Activated T-cell treated with anti-CD3 and anti-CD28 coated beads, Interleukin-2, amount 50 U/mL, for 24 hours (primary cell): ENCODE measurements at regions not wholly inside any gene's neighbourhood (a gene's known extent, or its start where the extent isn't known, plus 50 kb on each side); places are given as distances from the start of the nearest gene placed in this dataset.

Experiments
- DNase-seq: peaks from one replicate; pipeline ENCODE4 v3.0.0-alpha.2; 2020
- H3K27ac Mint-ChIP-seq: 2 replicates; pipeline ENCODE4 v1.8.0; 2020; ENCODE audit warnings: mild to moderate bottlenecking, mixed read lengths
- H3K27me3 Mint-ChIP-seq: 2 replicates; pipeline ENCODE4 v1.8.0; 2020; ENCODE audit warnings: mixed read lengths
- H3K36me3 Mint-ChIP-seq: 2 replicates; pipeline ENCODE4 v1.8.0; 2020; ENCODE audit warnings: low read depth, mixed read lengths
- H3K4me1 Mint-ChIP-seq: 2 replicates; pipeline ENCODE4 v1.8.0; 2020; ENCODE audit warnings: low read depth, mixed read lengths
- H3K4me3 Mint-ChIP-seq: 2 replicates; pipeline ENCODE4 v1.8.0; 2020; ENCODE audit warnings: mild to moderate bottlenecking, moderate library complexity, mixed read lengths
- H3K9me3 Mint-ChIP-seq: 2 replicates; pipeline ENCODE4 v1.8.0; 2020; ENCODE audit warnings: mixed read lengths

GRCh38 chr6:90934966-90935365, 348.1 kb upstream of the MAP3K7 start:
- Mint-ChIP-seq H3K4me3 (no peak overlapping the region), H3K27ac (no peak overlapping the region), H3K27me3 (peaks cover 11% of the 10 kb centered on the region), H3K36me3 (no peaks in the 10 kb centered on the region), H3K9me3 (no peaks in the 10 kb centered on the region), H3K4me1 (no peaks in the 10 kb centered on the region)
- DNase-seq = no peak

- Mint-ChIP-seq H3K27me3 (peaks cover 14% of the 10 kb centered on the region), H3K36me3 (no peaks in the 10 kb centered on the region), H3K4me3 (no peak overlapping the region), H3K27ac (no peak overlapping the region), H3K4me1 (no peaks in the 10 kb centered on the region), H3K9me3 (no peaks in the 10 kb centered on the region)
- DNase-seq = no peak
These were observed 347.2 kb upstream of the MAP3K7 start for GRCh38 chr6:90934081-90934480.

DNA sequence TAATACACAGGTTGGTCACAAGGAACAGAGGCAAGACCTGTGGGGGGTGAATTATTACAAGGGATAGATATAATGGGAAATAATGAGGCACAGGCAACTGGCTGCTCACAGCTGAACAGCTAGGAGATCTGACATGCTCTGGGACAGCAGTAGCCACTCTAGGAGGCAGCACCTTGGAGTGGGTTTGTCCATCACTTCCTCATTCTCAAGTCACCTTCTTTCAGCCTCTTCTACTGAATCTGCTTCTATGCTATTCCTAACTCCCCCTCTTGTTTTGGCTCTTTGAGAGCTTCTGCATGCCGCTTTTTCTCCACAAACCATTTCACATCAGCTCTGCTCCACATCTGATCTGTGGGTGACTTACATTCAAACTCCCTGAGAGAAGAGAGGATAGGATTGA, 345.5 kb upstream of the MAP3K7 start:
- no peaks in the 10 kb centered on the region for H3K9me3 Mint-ChIP-seq
- no peak for DNase-seq
- H3K27ac Mint-ChIP-seq = no peak overlapping the region
- H3K27me3 Mint-ChIP-seq = peaks cover 14% of the 10 kb centered on the region
- no peaks in the 10 kb centered on the region for H3K36me3 Mint-ChIP-seq
- H3K4me1 Mint-ChIP-seq = no peaks in the 10 kb centered on the region
- no peak overlapping the region for H3K4me3 Mint-ChIP-seq

DNA sequence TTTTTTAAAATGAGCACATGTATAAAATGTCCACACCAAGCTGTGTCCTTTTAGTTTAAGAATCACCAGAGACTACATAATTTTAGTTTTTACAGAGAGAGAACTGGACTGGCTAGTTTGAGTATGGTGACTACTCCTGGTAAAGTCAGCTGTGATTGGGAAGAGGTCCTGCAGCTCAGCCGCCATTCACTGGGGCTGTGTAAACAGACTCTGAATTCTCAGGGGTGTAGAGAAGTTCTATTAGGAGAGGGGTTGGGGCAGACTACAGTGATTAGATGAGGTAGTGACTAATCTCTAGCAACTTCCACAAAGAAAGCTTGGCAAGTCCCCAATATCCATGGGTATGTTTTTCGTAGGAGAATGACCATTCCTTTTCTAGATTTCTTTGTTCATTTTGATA, 341.2 kb upstream of the MAP3K7 start:
- no peak for DNase-seq
- H3K36me3 Mint-ChIP-seq = no peaks in the 10 kb centered on the region
- no peaks in the 10 kb centered on the region for H3K9me3 Mint-ChIP-seq
- H3K4me1 Mint-ChIP-seq = no peaks in the 10 kb centered on the region
- no peak overlapping the region for H3K4me3 Mint-ChIP-seq
- H3K27ac Mint-ChIP-seq = no peak overlapping the region
- H3K27me3 Mint-ChIP-seq = peaks cover 11% of the 10 kb centered on the region

DNA sequence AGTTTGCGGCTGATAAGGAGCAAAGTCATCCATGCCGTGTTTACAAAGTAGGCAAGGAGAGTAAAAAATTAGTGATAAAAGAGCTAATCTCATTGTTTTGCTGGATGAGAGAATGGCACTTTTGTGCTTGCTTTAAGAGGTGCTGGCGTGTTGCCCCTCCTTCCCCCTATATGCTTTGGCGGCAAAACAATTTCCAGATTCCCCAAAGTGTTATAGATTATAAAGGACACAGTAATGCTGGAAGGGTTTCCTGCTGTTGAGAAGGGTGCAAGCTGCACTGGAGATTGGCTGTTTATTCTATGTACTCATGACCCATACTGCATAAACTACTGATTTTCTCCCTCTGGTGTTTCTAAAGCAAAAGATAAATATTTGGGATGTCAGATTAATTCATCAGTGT, 338.9 kb upstream of the MAP3K7 start:
- H3K36me3 Mint-ChIP-seq = no peaks in the 10 kb centered on the region
- no peaks in the 10 kb centered on the region for H3K4me1 Mint-ChIP-seq
- no peak for DNase-seq
- H3K27ac Mint-ChIP-seq = no peak overlapping the region
- H3K9me3 Mint-ChIP-seq = no peaks in the 10 kb centered on the region
- no peak overlapping the region for H3K4me3 Mint-ChIP-seq
- H3K27me3 Mint-ChIP-seq = peaks cover 3% of the 10 kb centered on the region

DNA sequence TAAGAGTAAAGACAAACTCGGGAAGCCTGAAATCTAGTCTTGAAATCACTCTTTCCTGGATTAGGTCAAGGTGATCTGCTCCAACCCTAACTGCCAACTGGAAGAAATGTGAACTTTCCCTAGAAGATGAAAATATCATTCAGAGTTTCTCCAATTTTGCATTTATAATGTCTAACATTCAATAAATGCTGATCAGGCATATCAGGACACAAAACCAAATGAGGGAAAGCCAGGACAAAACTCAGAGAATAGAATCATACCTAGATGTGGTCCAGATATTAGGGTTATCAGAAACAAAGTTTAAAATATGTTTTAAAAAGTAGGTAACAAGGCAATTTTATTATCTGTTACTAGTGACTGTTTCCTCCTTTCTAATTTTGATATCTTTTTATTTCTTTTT, 335.5 kb upstream of the MAP3K7 start:
- H3K36me3 Mint-ChIP-seq = no peaks in the 10 kb centered on the region
- H3K9me3 Mint-ChIP-seq = no peaks in the 10 kb centered on the region
- peaks cover 3% of the 10 kb centered on the region for H3K27me3 Mint-ChIP-seq
- H3K27ac Mint-ChIP-seq = no peak overlapping the region
- no peaks in the 10 kb centered on the region for H3K4me1 Mint-ChIP-seq
- no peak overlapping the region for H3K4me3 Mint-ChIP-seq
- no peak for DNase-seq

- Mint-ChIP-seq H3K9me3 (no peaks in the 10 kb centered on the region), H3K27ac (no peak overlapping the region), H3K4me3 (no peak overlapping the region), H3K4me1 (no peaks in the 10 kb centered on the region), H3K27me3 (peaks cover 16% of the 10 kb centered on the region), H3K36me3 (no peaks in the 10 kb centered on the region)
- DNase-seq = no peak
These were observed 331.5 kb upstream of the MAP3K7 start for GRCh38 chr6:90918361-90918760.

- Mint-ChIP-seq H3K9me3 (no peaks in the 10 kb centered on the region), H3K4me1 (no peaks in the 10 kb centered on the region), H3K27me3 (peaks cover 16% of the 10 kb centered on the region), H3K36me3 (no peaks in the 10 kb centered on the region), H3K4me3 (no peak overlapping the region), H3K27ac (no peak overlapping the region)
- no peak for DNase-seq
These were observed 330.5 kb upstream of the MAP3K7 start for GRCh38 chr6:90917376-90917775.

GRCh38 chr6:90916968-90917367, 330.1 kb upstream of the MAP3K7 start:
- Mint-ChIP-seq H3K9me3 (no peaks in the 10 kb centered on the region), H3K4me3 (no peak overlapping the region), H3K27me3 (peaks cover 16% of the 10 kb centered on the region), H3K36me3 (no peaks in the 10 kb centered on the region), H3K4me1 (no peaks in the 10 kb centered on the region), H3K27ac (no peak overlapping the region)
- DNase-seq = no peak

DNA sequence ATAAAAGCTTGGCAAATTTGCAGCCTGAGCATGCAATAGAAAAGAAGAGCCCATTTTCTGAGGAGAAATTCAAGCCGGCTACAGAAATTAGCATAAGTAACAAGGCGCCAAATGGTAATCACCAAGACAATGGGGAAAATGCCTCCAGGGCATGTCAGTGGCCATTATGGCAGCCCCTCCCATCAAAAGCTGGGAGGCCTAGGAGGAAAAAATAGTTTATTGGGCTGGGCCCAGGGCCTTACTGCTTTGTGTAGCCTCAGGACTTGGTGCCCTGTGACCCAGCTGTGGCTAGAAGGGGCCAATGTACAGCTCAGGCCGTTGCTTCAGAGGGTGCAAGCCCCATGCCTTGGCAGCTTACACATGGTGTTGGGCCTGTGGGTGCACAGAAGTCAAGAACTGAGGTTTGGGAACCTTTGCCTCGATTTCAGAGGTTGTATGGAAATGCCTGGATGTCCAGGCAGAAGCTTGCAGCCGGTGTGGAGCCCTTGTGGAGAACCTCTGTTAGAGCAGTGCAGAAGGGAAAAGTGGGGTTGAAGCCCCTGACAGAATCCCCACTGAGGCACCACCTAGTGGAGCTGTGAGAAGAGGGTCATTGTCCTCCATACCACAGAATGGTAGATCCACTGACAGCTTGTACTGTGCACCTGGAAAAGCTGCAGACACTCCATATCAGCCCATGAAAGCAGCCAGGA, 328.5 kb upstream of the MAP3K7 start:
- H3K27me3 Mint-ChIP-seq = peaks cover 16% of the 10 kb centered on the region
- no peak overlapping the region for H3K27ac Mint-ChIP-seq
- no peak for DNase-seq
- H3K36me3 Mint-ChIP-seq = no peaks in the 10 kb centered on the region
- H3K9me3 Mint-ChIP-seq = no peaks in the 10 kb centered on the region
- no peak overlapping the region for H3K4me3 Mint-ChIP-seq
- H3K4me1 Mint-ChIP-seq = no peaks in the 10 kb centered on the region

GRCh38 chr6:90914312-90914711, 327.4 kb upstream of the MAP3K7 start:
- H3K9me3 Mint-ChIP-seq = no peaks in the 10 kb centered on the region
- no peaks in the 10 kb centered on the region for H3K4me1 Mint-ChIP-seq
- H3K27ac Mint-ChIP-seq = no peak overlapping the region
- no peak overlapping the region for H3K4me3 Mint-ChIP-seq
- no peaks in the 10 kb centered on the region for H3K36me3 Mint-ChIP-seq
- peaks cover 13% of the 10 kb centered on the region for H3K27me3 Mint-ChIP-seq
- no peak for DNase-seq

- H3K36me3 Mint-ChIP-seq = no peaks in the 10 kb centered on the region
- no peak for DNase-seq
- no peak overlapping the region for H3K27ac Mint-ChIP-seq
- no peak overlapping the region for H3K4me3 Mint-ChIP-seq
- H3K27me3 Mint-ChIP-seq = peaks cover 13% of the 10 kb centered on the region
- H3K9me3 Mint-ChIP-seq = no peaks in the 10 kb centered on the region
- H3K4me1 Mint-ChIP-seq = no peaks in the 10 kb centered on the region
These were observed 326.5 kb upstream of the MAP3K7 start for GRCh38 chr6:90913266-90913960.

- Mint-ChIP-seq H3K4me1 (no peaks in the 10 kb centered on the region), H3K9me3 (no peaks in the 10 kb centered on the region)
These were observed 324.8 kb upstream of the MAP3K7 start for GRCh38 chr6:90911642-90912041.

DNA sequence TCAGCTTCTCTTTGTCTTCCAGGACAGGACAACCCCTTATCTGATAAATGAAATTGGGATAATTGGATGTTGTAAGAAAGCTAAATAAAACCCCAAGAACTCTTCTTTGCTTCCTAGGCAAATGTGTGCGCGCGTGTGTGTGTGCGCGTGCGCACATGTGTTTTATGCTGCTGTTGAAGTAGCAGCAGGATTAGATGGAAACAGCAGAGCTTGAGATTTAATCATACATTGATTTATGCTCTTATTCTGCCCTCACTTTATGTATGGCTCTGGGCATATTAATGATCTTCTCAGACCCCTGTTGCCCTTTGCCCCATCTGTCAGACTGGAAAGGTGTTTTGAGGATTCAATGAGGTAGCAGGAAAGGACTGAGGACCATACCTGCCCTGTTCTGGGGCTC, 324.0 kb upstream of the MAP3K7 start:
- DNase-seq = no peak
- H3K4me1 Mint-ChIP-seq = no peaks in the 10 kb centered on the region
- no peaks in the 10 kb centered on the region for H3K36me3 Mint-ChIP-seq
- no peaks in the 10 kb centered on the region for H3K9me3 Mint-ChIP-seq
- no peak overlapping the region for H3K4me3 Mint-ChIP-seq
- H3K27ac Mint-ChIP-seq = no peak overlapping the region
- peaks cover 8% of the 10 kb centered on the region for H3K27me3 Mint-ChIP-seq

More at GRCh38 chr6:90911642-90912041, 324.8 kb upstream of the MAP3K7 start:
- peaks cover 11% of the 10 kb centered on the region for H3K27me3 Mint-ChIP-seq
- no peak overlapping the region for H3K27ac Mint-ChIP-seq
- no peaks in the 10 kb centered on the region for H3K36me3 Mint-ChIP-seq
- no peak for DNase-seq
- H3K4me3 Mint-ChIP-seq = no peak overlapping the region

DNA sequence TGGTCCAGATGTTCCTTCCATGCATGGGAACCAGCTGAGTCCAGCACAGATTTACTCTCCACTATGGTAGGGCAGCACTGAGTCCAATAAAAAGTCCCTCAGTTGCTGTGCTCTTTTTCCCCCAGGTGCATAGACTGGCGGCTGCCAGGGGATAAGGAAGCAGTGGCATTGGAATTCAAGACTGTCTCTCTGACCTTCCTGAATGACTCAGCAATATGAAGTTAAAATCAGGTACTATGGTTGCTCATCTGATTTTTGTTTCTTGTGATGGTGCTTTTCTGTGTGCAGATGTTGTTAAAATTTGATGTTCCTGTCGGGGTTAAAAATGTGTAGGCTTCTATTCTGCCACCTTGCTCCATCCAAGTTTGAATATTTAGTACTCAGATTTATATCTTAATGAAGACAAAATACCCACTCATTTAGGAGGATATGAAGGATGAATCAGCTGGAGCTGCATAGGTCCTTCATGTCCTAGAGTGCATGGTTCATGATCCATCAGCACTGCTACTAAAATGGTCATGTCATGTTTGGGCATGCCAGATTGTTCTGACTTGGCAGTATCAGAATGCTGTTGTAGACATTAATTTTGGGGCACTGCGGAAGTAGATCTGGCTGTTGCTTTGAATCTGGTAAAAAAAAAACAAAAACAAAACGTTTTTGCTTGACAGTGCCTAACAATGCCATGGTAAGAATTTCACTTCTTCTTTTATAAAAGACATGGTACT, 321.2 kb upstream of the MAP3K7 start:
- H3K4me3 Mint-ChIP-seq = no peak overlapping the region
- no peaks in the 10 kb centered on the region for H3K9me3 Mint-ChIP-seq
- H3K36me3 Mint-ChIP-seq = no peaks in the 10 kb centered on the region
- H3K27me3 Mint-ChIP-seq = peaks cover 4% of the 10 kb centered on the region
- no peak overlapping the region for H3K27ac Mint-ChIP-seq
- DNase-seq = no peak
- no peaks in the 10 kb centered on the region for H3K4me1 Mint-ChIP-seq
